H1 (cell line): ENCODE measurements at regions not wholly inside any gene's neighbourhood (a gene's known extent, or its start where the extent isn't known, plus 50 kb on each side); places are given as distances from the start of the nearest gene placed in this dataset.

Experiments used
- CTCF ChIA-PET: fragments of 300-600 bp; sonication (Branson Sonifier 250); formaldehyde crosslinking; loops from one replicate; lab custom pipeline; 2021; ENCODE audit not compliant: partially characterized antibody; lab: Charles Lee
- POLR2A ChIA-PET: fragments of 300-600 bp; sonication (Branson Sonifier 250); formaldehyde crosslinking; loops from one replicate; lab custom pipeline; 2021; ENCODE audit warnings: inconsistent platforms; ENCODE audit not compliant: partially characterized antibody; lab: Charles Lee
- DNase-seq, 2 experiments: peaks; one replicate each; pipeline versions ENCODE4 v3.0.0 to v3.0.0-alpha.2; 2010 to 2022; ENCODE audit warnings: low spot score in 2 of 2, low read depth in 1 of 2, mixed read lengths in 1 of 2
- FAIRE-seq: peaks from 2 replicates; lab custom pipeline; 2011; peaks lifted over from hg19 to GRCh38; lab: Jason Lieb, UNC
- H2AFZ ChIP-seq: 2 replicates; pipeline ENCODE4 v1.8.1; 2012; ENCODE audit warnings: low read length, inconsistent platforms
- H2AK5ac ChIP-seq: 2 replicates; pipeline ENCODE4 v1.6.1; 2013; ENCODE audit warnings: low read depth, low read length
- H2BK120ac ChIP-seq: replicated peaks from 2 replicates; pipeline ENCODE3; 2013; ENCODE audit warnings: low read depth, low read length, inconsistent platforms
- H2BK12ac ChIP-seq: 2 replicates; pipeline ENCODE4 v1.6.1; 2013; ENCODE audit warnings: low read depth, low read length
- H2BK15ac ChIP-seq: 2 replicates; pipeline ENCODE4 v1.6.1; 2013; ENCODE audit warnings: low read length
- H2BK20ac ChIP-seq: 2 replicates; pipeline ENCODE4 v1.6.1; 2013; ENCODE audit warnings: low read length
- H2BK5ac ChIP-seq: 2 replicates; pipeline ENCODE4 v1.6.1; 2013; ENCODE audit warnings: low read depth, low read length
- H3K14ac ChIP-seq: 2 replicates; pipeline ENCODE4 v1.6.1; 2013; ENCODE audit warnings: inconsistent platforms; ENCODE audit not compliant: insufficient read length
- H3K18ac ChIP-seq: 2 replicates; pipeline ENCODE4 v1.6.1; 2013; ENCODE audit warnings: low read length; ENCODE audit errors: extremely low read depth
- H3K23ac ChIP-seq: 2 replicates; pipeline ENCODE4 v1.6.1; 2013; ENCODE audit warnings: inconsistent platforms; ENCODE audit not compliant: insufficient read length
- H3K23me2 ChIP-seq: 2 replicates; pipeline ENCODE4 v1.6.1; 2013; ENCODE audit warnings: low read depth, low read length
- H3K27ac ChIP-seq: 2 replicates; pipeline ENCODE4 v1.6.1; 2011; ENCODE audit warnings: low read depth, low read length, inconsistent platforms
- H3K27me3 ChIP-seq, 4 experiments: replicated peaks in 1 of 4; 1 replicate in 1 of 4; 2 replicates in 3 of 4; pipeline versions ENCODE4 v1.6.1 to v1.8.1; 2011 to 2013; ENCODE audit warnings: low read length in 3 of 4, mild to moderate bottlenecking in 3 of 4, inconsistent platforms in 2 of 4, mixed read lengths in 2 of 4, moderate library complexity in 1 of 4; ENCODE audit not compliant: control insufficient read depth in 3 of 4, insufficient read depth in 3 of 4; ENCODE audit errors: extremely low read depth in 1 of 4
- H3K36me3 ChIP-seq, 4 experiments: 2 replicates each; pipeline versions ENCODE4 v1.6.1 to v1.8.1; 2011 to 2013; ENCODE audit warnings: mild to moderate bottlenecking in 4 of 4, low read length in 3 of 4, moderate library complexity in 2 of 4, control low read depth in 1 of 4, inconsistent platforms in 1 of 4; ENCODE audit not compliant: insufficient read depth in 4 of 4, control insufficient read depth in 2 of 4
- H3K4ac ChIP-seq: replicated peaks from 2 replicates; pipeline ENCODE3; 2013; ENCODE audit warnings: low read length, low read depth, mixed read lengths, inconsistent platforms; ENCODE audit not compliant: insufficient read length
- H3K4me1 ChIP-seq, 4 experiments: replicated peaks in 1 of 4; 1 replicate in 1 of 4; 2 replicates in 3 of 4; pipeline versions ENCODE4 v1.6.1 to v1.8.1; 2011 to 2013; ENCODE audit warnings: low read length in 3 of 4, inconsistent platforms in 2 of 4, mixed read lengths in 1 of 4; ENCODE audit not compliant: insufficient read depth in 4 of 4, control insufficient read depth in 3 of 4
- H3K4me2 ChIP-seq, 2 experiments: 2 replicates each; pipeline versions ENCODE4 v1.6.1 to v1.8.1; 2011 to 2013; ENCODE audit warnings: low read depth in 2 of 2, low read length in 2 of 2, control low read depth in 1 of 2, inconsistent platforms in 1 of 2, mild to moderate bottlenecking in 1 of 2; ENCODE audit not compliant: insufficient read depth in 1 of 2
- H3K4me3 ChIP-seq, 4 experiments: fragments of 200-600, 300-600 bp in 1 of 4; sonication (generic), shearing (Covaris generic), sonication (Bioruptor Twin) in 1 of 4; 2 replicates each; pipeline versions ENCODE4 v1.5.1 to v1.8.1; 2011 to 2016; ENCODE audit warnings: low read length in 4 of 4, low read depth in 3 of 4, control low read depth in 2 of 4, inconsistent platforms in 2 of 4, mild to moderate bottlenecking in 2 of 4, mixed read lengths in 1 of 4, moderate library complexity in 1 of 4; ENCODE audit not compliant: insufficient read depth in 2 of 4; ENCODE audit errors: extremely low read depth in 1 of 4
- H3K56ac ChIP-seq: replicated peaks from 2 replicates; pipeline ENCODE3; 2013; ENCODE audit warnings: low read depth, mild to moderate bottlenecking, mixed read lengths, low read length, inconsistent platforms; ENCODE audit not compliant: insufficient read length
- H3K79me1 ChIP-seq: 2 replicates; pipeline ENCODE4 v1.6.1; 2013; ENCODE audit warnings: low read depth, low read length, control low read depth
- H3K79me2 ChIP-seq, 2 experiments: 2 replicates each; pipeline versions ENCODE4 v1.6.1 to v1.8.1; 2012 to 2013; ENCODE audit warnings: low read length in 2 of 2, mild to moderate bottlenecking in 2 of 2, inconsistent platforms in 1 of 2; ENCODE audit not compliant: insufficient read depth in 2 of 2, control insufficient read depth in 1 of 2
- H3K9ac ChIP-seq, 4 experiments: replicated peaks in 1 of 4; 1 replicate in 1 of 4; 2 replicates in 3 of 4; pipeline versions ENCODE4 v1.6.1 to v1.8.1; 2011 to 2013; ENCODE audit warnings: low read depth in 3 of 4, low read length in 3 of 4, control low read depth in 2 of 4, mild to moderate bottlenecking in 2 of 4, moderate library complexity in 2 of 4, inconsistent platforms in 1 of 4; ENCODE audit errors: extremely low read depth in 1 of 4
- H3K9me3 ChIP-seq, 2 experiments: 2 replicates each; pipeline versions ENCODE4 v1.6.1 to v1.8.1; 2012 to 2013; ENCODE audit warnings: mild to moderate bottlenecking in 2 of 2, moderate library complexity in 2 of 2, control low read depth in 1 of 2, inconsistent platforms in 1 of 2, low read depth in 1 of 2, low read length in 1 of 2, mixed read lengths in 1 of 2; ENCODE audit not compliant: insufficient read depth in 2 of 2
- H4K20me1 ChIP-seq, 2 experiments: replicated peaks in 1 of 2; 2 replicates each; pipeline versions ENCODE3 to v1.8.1; 2011 to 2013; ENCODE audit warnings: inconsistent platforms in 2 of 2, low read length in 2 of 2, mild to moderate bottlenecking in 1 of 2; ENCODE audit not compliant: insufficient read depth in 2 of 2, control insufficient read depth in 1 of 2
- H4K5ac ChIP-seq: 2 replicates; pipeline ENCODE4 v1.6.1; 2013; ENCODE audit warnings: low read length, low read depth, mixed read lengths, inconsistent platforms; ENCODE audit not compliant: insufficient read length
- H4K8ac ChIP-seq: 2 replicates; pipeline ENCODE4 v1.8.0; 2013; ENCODE audit warnings: mild to moderate bottlenecking, moderate library complexity, low read length, inconsistent platforms; ENCODE audit not compliant: insufficient read depth; ENCODE audit errors: extremely low read depth
- H4K91ac ChIP-seq: replicated peaks from 2 replicates; pipeline ENCODE3; 2013; ENCODE audit warnings: low read length, mixed read lengths, inconsistent platforms; ENCODE audit not compliant: insufficient read length
- ATF2 ChIP-seq: IDR thresholded peaks from 2 replicates; pipeline ENCODE4 v1.6.1; 2012; ENCODE audit warnings: low read length, inconsistent platforms
- CBX8 ChIP-seq: fragments of 300-800, 300-1000 bp; sonication (generic); IDR thresholded peaks from 2 replicates; pipeline ENCODE4 v1.7.1; 2016; ENCODE audit warnings: low read depth, low read length, borderline replicate concordance
- GTF2F1 ChIP-seq: IDR thresholded peaks from 2 replicates; pipeline ENCODE4 v1.6.1; 2012; ENCODE audit warnings: low read depth, low read length, improper control_type of control experiment, borderline replicate concordance
- HDAC6 ChIP-seq: IDR thresholded peaks from one replicate; pipeline ENCODE4 v1.7.1; 2012; ENCODE audit warnings: low read depth, mild to moderate bottlenecking, inconsistent platforms, low read length, moderate library complexity
- JUND ChIP-seq: IDR thresholded peaks from 2 replicates; pipeline ENCODE4 v1.6.1; 2011; ENCODE audit warnings: mild to moderate bottlenecking, improper control_type of control experiment, low read length
- POU5F1 ChIP-seq: IDR thresholded peaks from 2 replicates; pipeline ENCODE4 v1.6.1; 2011; ENCODE audit warnings: low read depth, mild to moderate bottlenecking, low read length, moderate library complexity
- RXRA ChIP-seq: IDR thresholded peaks from 2 replicates; pipeline ENCODE4 v1.6.1; 2011; ENCODE audit warnings: low read depth, mild to moderate bottlenecking, low read length, moderate library complexity; ENCODE audit not compliant: insufficient read depth
- SRF ChIP-seq: IDR thresholded peaks from 2 replicates; pipeline ENCODE4 v1.6.1; 2011; ENCODE audit warnings: mild to moderate bottlenecking, low read depth, low read length, moderate library complexity
- SUZ12 ChIP-seq: fragments of 200-600 bp; sonication (generic); IDR thresholded peaks from 2 replicates; pipeline ENCODE4 v1.6.1; 2012; ENCODE audit warnings: mild to moderate bottlenecking, inconsistent platforms, low read length, moderate library complexity, mixed read lengths
- TAF7 ChIP-seq: optimal IDR thresholded peaks from 2 replicates; pipeline ENCODE3; 2011; ENCODE audit warnings: low read depth, mild to moderate bottlenecking, inconsistent platforms, low read length, moderate library complexity, borderline replicate concordance
- USF2 ChIP-seq: IDR thresholded peaks from 2 replicates; pipeline ENCODE4 v1.6.1; 2011; ENCODE audit warnings: low read length, improper control_type of control experiment
- WGBS, 2 experiments: shearing (Covaris generic) in 1 of 2; methylation state at CpG; one replicate each; pipeline versions ENCODE4 v1.1.6 to v1.1.7; 2013 to 2015; ENCODE audit warnings: low lambda C conversion rate in 2 of 2, mixed read lengths in 2 of 2, inconsistent platforms in 1 of 2, low coverage in 1 of 2, missing lambda C conversion rate in 1 of 2; ENCODE audit not compliant: insufficient replicate concordance in 2 of 2, insufficient coverage in 1 of 2, insufficient read length in 1 of 2; ENCODE audit errors: extremely low coverage in 1 of 2, missing lambda C conversion rate in 1 of 2; 5-methylcytosine and 5-hydroxymethylcytosine counted together
- TF ChIP-seq, protein P1 (sequence below): IDR thresholded peaks from 2 replicates; pipeline ENCODE4 v1.6.1; 2011; ENCODE audit warnings: low read depth, mild to moderate bottlenecking, low read length; ENCODE audit not compliant: insufficient read depth

- Histone ChIP-seq H2AFZ (no peak overlapping the region), H4K20me1 (no peaks in the 10 kb centered on the region), H2BK5ac (no peak overlapping the region), H3K4me3 (no peak overlapping the region), H3K9me3 (no peaks in the 10 kb centered on the region), H3K9ac (no peak overlapping the region), H2BK120ac (no peak overlapping the region), H4K8ac (peak overlapping the region; percentile 35), H2BK20ac (no peak overlapping the region), H3K23me2 (no peaks in the 10 kb centered on the region), H3K79me2 (no peaks in the 10 kb centered on the region), H3K4me1 (no peaks in the 10 kb centered on the region), H3K18ac (no peak overlapping the region), H3K27me3 (no peaks in the 10 kb centered on the region), H4K5ac (no peak overlapping the region), H3K56ac (no peak overlapping the region), H3K4me2 (no peak overlapping the region), H3K4ac (no peak overlapping the region), H3K36me3 (no peaks in the 10 kb centered on the region), H4K91ac (no peak overlapping the region), H2BK12ac (no peak overlapping the region), H3K27ac (no peak overlapping the region), H3K79me1 (no peaks in the 10 kb centered on the region), H3K23ac (no peak overlapping the region), H2AK5ac (no peak overlapping the region), H2BK15ac (no peak overlapping the region), H3K14ac (no peak overlapping the region)
- POLR2A ChIA-PET = no interaction called here
- WGBS, 2 experiments = 86% methylated on average over 4 of the region's 4 CpGs; no CpG with 5 or more reads in 1 of the 2 experiments
- FAIRE-seq (no peak), DNase-seq (no peak)
- CTCF ChIA-PET = no interaction called here
- TF ChIP-seq USF2 (no peak), SUZ12 (no peak), RXRA (no peak), TAF7 (no peak), GTF2F1 (no peak), ATF2 (no peak), CBX8 (no peak), JUND (no peak), HDAC6 (no peak), SRF (no peak), POU5F1 (no peak)
- TF ChIP-seq, protein P1, sequence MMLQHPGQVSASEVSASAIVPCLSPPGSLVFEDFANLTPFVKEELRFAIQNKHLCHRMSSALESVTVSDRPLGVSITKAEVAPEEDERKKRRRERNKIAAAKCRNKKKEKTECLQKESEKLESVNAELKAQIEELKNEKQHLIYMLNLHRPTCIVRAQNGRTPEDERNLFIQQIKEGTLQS = no peak
Observed at GRCh38 chr3:81380234-81380633, 381.2 kb downstream of the GBE1 start.
